ENCODE measurements at regions not wholly inside any gene's neighbourhood (a gene's known extent, or its start where the extent isn't known, plus 50 kb on each side); places are given as distances from the start of the nearest gene placed in this dataset.

DNA sequence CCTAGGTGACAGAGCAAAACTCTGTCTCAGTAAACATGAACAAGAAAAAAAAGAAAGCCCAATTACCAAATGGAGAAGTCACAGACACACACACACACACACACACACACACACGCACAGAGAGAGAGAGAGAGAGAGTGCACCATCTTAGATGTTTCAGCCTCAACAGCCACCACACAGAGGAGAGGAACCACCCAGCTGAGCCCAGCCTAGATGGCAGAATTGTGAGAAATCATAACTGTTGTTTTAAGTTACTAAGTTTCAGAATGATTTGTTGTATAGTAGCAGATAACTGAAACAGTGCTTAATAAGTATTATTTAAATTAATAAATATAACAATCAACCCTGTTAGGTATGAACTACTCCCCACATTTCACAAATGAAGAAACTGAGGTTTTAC lies 321.2 kb downstream of the ZNF621 start:
- TF ChIP-seq, protein P1, sequence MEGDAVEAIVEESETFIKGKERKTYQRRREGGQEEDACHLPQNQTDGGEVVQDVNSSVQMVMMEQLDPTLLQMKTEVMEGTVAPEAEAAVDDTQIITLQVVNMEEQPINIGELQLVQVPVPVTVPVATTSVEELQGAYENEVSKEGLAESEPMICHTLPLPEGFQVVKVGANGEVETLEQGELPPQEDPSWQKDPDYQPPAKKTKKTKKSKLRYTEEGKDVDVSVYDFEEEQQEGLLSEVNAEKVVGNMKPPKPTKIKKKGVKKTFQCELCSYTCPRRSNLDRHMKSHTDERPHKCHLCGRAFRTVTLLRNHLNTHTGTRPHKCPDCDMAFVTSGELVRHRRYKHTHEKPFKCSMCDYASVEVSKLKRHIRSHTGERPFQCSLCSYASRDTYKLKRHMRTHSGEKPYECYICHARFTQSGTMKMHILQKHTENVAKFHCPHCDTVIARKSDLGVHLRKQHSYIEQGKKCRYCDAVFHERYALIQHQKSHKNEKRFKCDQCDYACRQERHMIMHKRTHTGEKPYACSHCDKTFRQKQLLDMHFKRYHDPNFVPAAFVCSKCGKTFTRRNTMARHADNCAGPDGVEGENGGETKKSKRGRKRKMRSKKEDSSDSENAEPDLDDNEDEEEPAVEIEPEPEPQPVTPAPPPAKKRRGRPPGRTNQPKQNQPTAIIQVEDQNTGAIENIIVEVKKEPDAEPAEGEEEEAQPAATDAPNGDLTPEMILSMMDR (IDR thresholded peaks at IDR 0.05), result no peak
- TF ChIP-seq POLR2A (IDR thresholded peaks at IDR 0.05), result no peak

Data from thyroid gland (tissue), 4 donors.